Activated B cell treated with CpG ODN at 0.5 μM for 24 hours (primary cell): ENCODE measurements at regions not wholly inside any gene's neighbourhood (a gene's known extent, or its start where the extent isn't known, plus 50 kb on each side); places are given as distances from the start of the nearest gene placed in this dataset.

Experiments
- ATAC-seq: fragments of 200-7000 bp; cut with Tn5 transposase; one replicate; pipeline ENCODE4 v1.10.0; 2021; ENCODE audit warnings: low read depth, mild to moderate bottlenecking, moderate library complexity
- CTCF ChIA-PET: fragments of 350-600 bp; sonication (Branson Sonifier 250); formaldehyde crosslinking; loops from one replicate; lab custom pipeline; 2021; ENCODE audit warnings: antibody characterized with exemption; lab: Charles Lee
- POLR2A ChIA-PET: fragments of 350-600 bp; sonication (Branson Sonifier 250); formaldehyde crosslinking; loops from one replicate; lab custom pipeline; 2021; ENCODE audit warnings: antibody characterized with exemption; lab: Charles Lee
- DNase-seq: peaks from one replicate; pipeline ENCODE4 v3.0.0; 2022
- H3K27ac Mint-ChIP-seq: one replicate; pipeline ENCODE4 v1.8.0; 2020; ENCODE audit warnings: mixed read lengths
- H3K27me3 Mint-ChIP-seq: one replicate; pipeline ENCODE4 v1.8.0; 2021; ENCODE audit warnings: mixed read lengths
- H3K36me3 Mint-ChIP-seq: one replicate; pipeline ENCODE4 v1.8.0; 2021; ENCODE audit warnings: low read depth, mixed read lengths
- H3K4me1 Mint-ChIP-seq: one replicate; pipeline ENCODE4 v1.8.0; 2021; ENCODE audit warnings: mixed read lengths
- H3K4me3 Mint-ChIP-seq: one replicate; pipeline ENCODE4 v1.8.0; 2020; ENCODE audit warnings: mild to moderate bottlenecking, mixed read lengths
- H3K9me3 Mint-ChIP-seq: one replicate; pipeline ENCODE4 v1.8.0; 2020; ENCODE audit warnings: mixed read lengths
- intact Hi-C: fragments of 100-400 bp; cut with micrococcal nuclease; formaldehyde crosslinking; loops from one replicate; pipeline ENCODE4 v1.15.1; 2024
- TF ChIP-seq, protein P1 (sequence below): fragments of 200-600 bp; IDR thresholded peaks from one replicate; pipeline ENCODE4 v1.8.0; 2022; ENCODE audit warnings: antibody characterized with exemption, mild to moderate bottlenecking

GRCh38 chrY:8794561-8794960 lies 542.7 kb upstream of the TSPY4 start:
- Mint-ChIP-seq H3K4me1 (no peaks in the 10 kb centered on the region), H3K36me3 (no peaks in the 10 kb centered on the region), H3K27me3 (no peaks in the 10 kb centered on the region), H3K27ac (no peak overlapping the region), H3K9me3 (no peaks in the 10 kb centered on the region), H3K4me3 (no peak overlapping the region)
- ChIA-PET CTCF (no interaction called here), POLR2A (no interaction called here)
- ATAC-seq (no peak), DNase-seq (no peak)
- intact Hi-C loops: no loop called here
- TF ChIP-seq, protein P1, sequence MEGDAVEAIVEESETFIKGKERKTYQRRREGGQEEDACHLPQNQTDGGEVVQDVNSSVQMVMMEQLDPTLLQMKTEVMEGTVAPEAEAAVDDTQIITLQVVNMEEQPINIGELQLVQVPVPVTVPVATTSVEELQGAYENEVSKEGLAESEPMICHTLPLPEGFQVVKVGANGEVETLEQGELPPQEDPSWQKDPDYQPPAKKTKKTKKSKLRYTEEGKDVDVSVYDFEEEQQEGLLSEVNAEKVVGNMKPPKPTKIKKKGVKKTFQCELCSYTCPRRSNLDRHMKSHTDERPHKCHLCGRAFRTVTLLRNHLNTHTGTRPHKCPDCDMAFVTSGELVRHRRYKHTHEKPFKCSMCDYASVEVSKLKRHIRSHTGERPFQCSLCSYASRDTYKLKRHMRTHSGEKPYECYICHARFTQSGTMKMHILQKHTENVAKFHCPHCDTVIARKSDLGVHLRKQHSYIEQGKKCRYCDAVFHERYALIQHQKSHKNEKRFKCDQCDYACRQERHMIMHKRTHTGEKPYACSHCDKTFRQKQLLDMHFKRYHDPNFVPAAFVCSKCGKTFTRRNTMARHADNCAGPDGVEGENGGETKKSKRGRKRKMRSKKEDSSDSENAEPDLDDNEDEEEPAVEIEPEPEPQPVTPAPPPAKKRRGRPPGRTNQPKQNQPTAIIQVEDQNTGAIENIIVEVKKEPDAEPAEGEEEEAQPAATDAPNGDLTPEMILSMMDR: no peak

DNA sequence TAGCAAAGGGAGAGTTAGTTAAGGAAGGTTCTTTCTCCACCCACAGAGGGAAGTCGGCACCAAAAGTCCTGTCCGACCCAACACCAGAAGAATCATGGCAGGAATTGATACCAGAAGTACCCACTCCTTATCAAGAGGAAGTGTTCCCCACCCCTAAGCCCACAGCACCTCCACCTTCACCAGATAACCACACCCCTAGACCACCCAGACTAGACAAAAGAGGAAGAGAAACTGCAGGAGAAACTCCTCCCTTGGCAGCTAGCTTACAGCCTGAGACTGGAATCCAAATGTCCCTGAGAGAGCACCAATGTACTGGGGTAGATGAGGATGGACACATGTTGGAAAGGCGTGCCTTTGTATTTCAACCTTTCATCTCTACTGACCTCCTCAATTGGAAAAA lies 532.9 kb upstream of the TSPY4 start:
- Mint-ChIP-seq H3K4me1 (peaks cover 36% of the 10 kb centered on the region), H3K36me3 (no peaks in the 10 kb centered on the region), H3K27me3 (no peaks in the 10 kb centered on the region), H3K4me3 (peak overlapping the region; percentile 38), H3K27ac (no peak overlapping the region), H3K9me3 (no peaks in the 10 kb centered on the region)
- intact Hi-C loops: no loop called here
- CTCF ChIA-PET: no interaction called here
- ATAC-seq: no peak
- POLR2A ChIA-PET: no interaction called here
- TF ChIP-seq, protein P1: no peak
- DNase-seq: no peak

DNA sequence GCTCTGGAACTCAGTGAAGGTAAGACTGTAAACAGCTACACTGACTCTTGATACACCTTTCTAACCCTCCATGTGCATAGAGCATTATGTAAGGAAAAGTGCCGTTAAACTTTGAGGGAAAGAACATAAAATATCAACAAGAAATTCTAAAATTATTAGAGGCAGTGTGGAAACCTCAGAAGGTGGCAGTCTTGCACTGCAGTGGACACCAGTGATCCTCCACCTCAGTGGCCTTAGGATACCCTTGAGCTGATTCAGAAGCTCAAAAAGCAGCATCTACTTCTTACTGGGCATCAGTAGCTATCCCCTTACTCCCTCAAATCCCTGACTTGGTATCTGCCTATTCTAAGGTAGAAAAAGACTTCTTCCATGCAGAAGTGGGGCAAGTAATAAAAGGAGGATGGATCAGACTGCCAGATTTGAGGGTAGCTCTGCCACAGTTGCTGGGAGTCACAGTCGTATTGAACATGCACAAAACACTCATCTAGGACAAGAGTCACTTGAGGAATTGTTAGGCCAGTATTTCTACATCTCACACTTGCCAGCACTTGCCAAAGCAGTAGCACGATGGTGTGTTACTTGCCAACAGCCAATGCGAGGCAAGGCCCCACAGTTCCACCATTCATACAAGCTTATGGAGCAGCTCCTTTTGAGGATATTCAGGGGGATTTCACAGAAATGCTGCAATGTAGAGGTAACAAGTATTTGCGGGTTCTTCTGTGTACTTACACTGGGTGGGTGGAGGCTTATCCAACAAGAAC lies 529.4 kb upstream of the TSPY4 start:
- intact Hi-C loops: no loop called here
- Mint-ChIP-seq H3K27ac (no peak overlapping the region), H3K4me3 (no peak overlapping the region), H3K4me1 (peaks cover 29% of the 10 kb centered on the region), H3K36me3 (no peaks in the 10 kb centered on the region), H3K9me3 (no peaks in the 10 kb centered on the region), H3K27me3 (no peaks in the 10 kb centered on the region)
- CTCF ChIA-PET: no interaction called here
- POLR2A ChIA-PET: no interaction called here
- ATAC-seq (no peak), DNase-seq (no peak)
- TF ChIP-seq, protein P1: no peak

DNA sequence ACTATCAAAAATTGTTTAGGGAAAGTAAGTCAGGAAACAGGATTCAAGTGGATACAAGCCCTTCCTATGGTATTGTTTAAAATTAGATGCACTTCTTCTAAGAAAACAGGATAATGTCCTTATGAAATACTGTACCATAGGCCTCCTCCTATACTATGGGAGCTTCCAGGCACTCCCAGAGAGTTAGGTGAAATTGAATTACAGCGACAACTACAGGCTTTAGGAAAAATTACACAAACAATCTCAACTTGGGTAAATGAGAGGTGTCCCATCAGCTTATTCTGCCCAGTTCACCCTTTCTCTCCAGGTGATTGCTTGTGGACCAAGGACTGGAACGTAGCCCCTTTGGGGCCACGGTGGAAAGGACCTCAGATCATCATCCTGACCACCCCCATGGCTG lies 528.7 kb upstream of the TSPY4 start:
- TF ChIP-seq, protein P1: no peak
- CTCF ChIA-PET: no interaction called here

DNA sequence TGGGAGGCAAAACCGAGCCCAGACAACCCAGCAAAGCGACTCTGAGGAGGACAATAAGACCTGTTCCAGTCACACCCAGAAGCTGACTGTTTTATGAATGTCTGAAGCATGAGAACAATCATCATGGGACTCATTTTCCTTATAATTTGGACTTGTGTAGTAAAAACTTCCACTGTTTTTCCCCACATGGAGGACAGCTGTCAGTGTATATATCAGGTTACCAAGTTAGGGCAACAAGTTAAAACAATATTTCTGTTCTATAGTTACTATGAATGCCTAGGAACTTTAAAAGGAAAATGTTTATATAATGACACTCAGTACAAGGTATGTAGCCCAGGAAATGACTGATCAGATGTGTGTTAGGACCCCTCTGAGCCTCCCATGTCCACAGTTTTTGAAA lies 528.2 kb upstream of the TSPY4 start:
- Mint-ChIP-seq H3K4me3 (no peak overlapping the region), H3K36me3 (no peaks in the 10 kb centered on the region), H3K9me3 (no peaks in the 10 kb centered on the region), H3K4me1 (peaks cover 17% of the 10 kb centered on the region), H3K27ac (no peak overlapping the region), H3K27me3 (no peaks in the 10 kb centered on the region)
- intact Hi-C loops: no loop called here
- ATAC-seq (no peak), DNase-seq (no peak)
- POLR2A ChIA-PET: no interaction called here
- TF ChIP-seq, protein P1: no peak
- CTCF ChIA-PET: no interaction called here

More for the DNA sequence above, 528.7 kb upstream of the TSPY4 start:
- POLR2A ChIA-PET: no interaction called here
- Mint-ChIP-seq H3K27me3 (no peaks in the 10 kb centered on the region), H3K4me1 (peaks cover 22% of the 10 kb centered on the region), H3K27ac (no peak overlapping the region), H3K36me3 (no peaks in the 10 kb centered on the region), H3K4me3 (no peak overlapping the region), H3K9me3 (no peaks in the 10 kb centered on the region)
- ATAC-seq (no peak), DNase-seq (no peak)
- intact Hi-C loops: no loop called here
